Progenitor cell of endocrine pancreas (in vitro differentiated cells): ENCODE measurements at regions not wholly inside any gene's neighbourhood (a gene's known extent, or its start where the extent isn't known, plus 50 kb on each side); places are given as distances from the start of the nearest gene placed in this dataset.

Experiments used
- DNase-seq: peaks from one replicate; pipeline ENCODE4 v3.0.0; 2021; ENCODE audit warnings: low spot score; ENCODE audit not compliant: unreplicated experiment
- H3K27ac Mint-ChIP-seq: 2 replicates; pipeline ENCODE4 v1.8.0; 2021; ENCODE audit warnings: mild to moderate bottlenecking, moderate library complexity, mixed read lengths
- H3K27me3 Mint-ChIP-seq: 2 replicates; pipeline ENCODE4 v1.8.0; 2021; ENCODE audit warnings: mixed read lengths
- H3K36me3 Mint-ChIP-seq: 2 replicates; pipeline ENCODE4 v1.8.0; 2022; ENCODE audit warnings: mixed read lengths; ENCODE audit not compliant: insufficient read depth
- H3K4me1 Mint-ChIP-seq: 2 replicates; pipeline ENCODE4 v1.8.0; 2021; ENCODE audit warnings: low read depth, mixed read lengths
- H3K4me3 Mint-ChIP-seq: 2 replicates; pipeline ENCODE4 v1.8.0; 2021; ENCODE audit warnings: low read depth, mild to moderate bottlenecking, moderate library complexity, mixed read lengths
- H3K9me3 Mint-ChIP-seq: 2 replicates; pipeline ENCODE4 v1.8.0; 2021; ENCODE audit warnings: low read depth, mixed read lengths
- CTCF ChIP-seq: fragments of 200-600 bp; sonication (generic); IDR thresholded peaks from one replicate; pipeline ENCODE4 v1.5.0; 2021; ENCODE audit warnings: antibody characterized with exemption, mild to moderate bottlenecking; ENCODE audit not compliant: unreplicated experiment

- Mint-ChIP-seq H3K27me3 (peaks cover 38% of the 10 kb centered on the region), H3K4me1 (peaks cover 12% of the 10 kb centered on the region), H3K27ac (peak overlapping the region; percentile 60), H3K4me3 (no peak overlapping the region), H3K36me3 (no peaks in the 10 kb centered on the region), H3K9me3 (peaks cover 4% of the 10 kb centered on the region)
- no peak for TF ChIP-seq CTCF
- DNase-seq: no peak
These were observed 150.3 kb upstream of the RPL38 start for GRCh38 chr17:74052993-74053711.

DNA sequence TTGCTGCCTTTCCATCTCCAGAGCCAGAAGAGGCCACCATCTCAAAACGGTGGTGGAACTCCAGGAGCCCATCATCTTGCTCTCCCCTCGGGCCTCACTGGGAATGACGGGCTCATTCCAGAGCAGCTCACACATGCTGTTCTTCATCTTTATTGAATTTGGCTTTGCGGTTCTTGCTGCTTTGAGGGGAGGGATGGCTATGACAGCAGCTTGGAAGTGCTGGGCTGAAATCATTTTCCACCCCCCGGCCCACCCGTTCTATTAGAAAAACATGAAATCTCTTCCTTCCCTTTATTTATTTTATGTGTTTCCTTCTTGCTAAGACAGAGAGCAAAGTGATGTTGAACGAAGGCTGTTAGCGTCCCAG lies 149.8 kb upstream of the RPL38 start:
- peaks cover 4% of the 10 kb centered on the region for H3K9me3 Mint-ChIP-seq
- peak overlapping the region; percentile 60 for H3K27ac Mint-ChIP-seq
- TF ChIP-seq CTCF: no peak
- no peaks in the 10 kb centered on the region for H3K36me3 Mint-ChIP-seq
- peaks cover 34% of the 10 kb centered on the region for H3K27me3 Mint-ChIP-seq
- H3K4me1 Mint-ChIP-seq: peaks cover 13% of the 10 kb centered on the region
- no peak for DNase-seq
- no peak overlapping the region for H3K4me3 Mint-ChIP-seq

DNA sequence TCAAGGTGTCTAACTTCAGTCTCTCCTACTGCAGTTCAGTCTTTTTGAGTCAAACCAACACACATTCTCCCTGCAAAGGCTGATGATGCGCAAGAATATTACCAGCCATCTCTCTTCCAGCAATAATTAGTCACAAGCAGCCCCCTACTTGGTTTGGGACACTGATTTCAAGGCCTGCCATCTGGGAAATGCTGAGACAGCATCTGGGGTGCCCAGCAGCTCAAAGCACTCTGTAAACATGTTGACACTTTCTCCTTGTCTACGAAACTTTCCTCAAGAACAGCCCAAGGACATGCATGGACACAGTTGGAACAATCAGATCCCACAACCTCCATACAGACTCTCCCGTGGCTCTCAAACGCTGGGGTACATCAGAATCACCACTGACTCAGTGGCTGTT lies 149.2 kb upstream of the RPL38 start:
- Mint-ChIP-seq H3K4me3 (no peak overlapping the region), H3K27me3 (peaks cover 34% of the 10 kb centered on the region), H3K27ac (no peak overlapping the region), H3K4me1 (peaks cover 13% of the 10 kb centered on the region), H3K9me3 (peaks cover 4% of the 10 kb centered on the region), H3K36me3 (no peaks in the 10 kb centered on the region)
- no peak for TF ChIP-seq CTCF
- no peak for DNase-seq

DNA sequence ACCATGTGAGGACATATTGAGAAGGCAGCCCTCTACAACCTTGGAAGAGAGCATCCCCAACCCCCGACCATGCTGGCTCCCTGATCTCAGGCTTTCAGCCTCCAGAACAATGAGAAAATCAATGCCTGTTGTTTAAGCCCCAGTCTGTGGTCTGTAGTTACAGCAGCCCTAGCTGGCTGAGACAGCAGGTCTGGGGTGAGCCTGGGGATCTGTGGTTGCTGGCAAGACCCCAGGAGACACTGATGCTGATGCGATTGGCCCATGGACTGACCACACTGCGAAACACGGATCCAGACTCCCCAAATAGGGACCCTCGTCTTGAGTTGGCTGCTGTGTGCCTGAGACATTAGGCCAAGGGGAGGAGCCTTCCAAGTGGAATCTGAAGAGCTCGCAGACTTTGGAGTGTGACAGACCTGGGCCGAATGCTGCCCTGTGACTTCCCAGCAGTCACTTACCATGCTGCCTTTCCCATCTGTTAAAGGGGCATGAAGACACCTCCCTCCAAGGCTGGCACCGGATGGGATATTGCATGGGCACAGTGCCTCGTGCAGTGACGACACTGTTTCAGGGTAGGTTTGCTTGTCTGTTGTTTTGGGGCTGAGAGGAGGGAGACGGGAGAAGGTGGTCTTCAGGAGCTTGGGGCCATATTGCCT lies 147.8 kb upstream of the RPL38 start:
- no peak for TF ChIP-seq CTCF
- Mint-ChIP-seq H3K27me3 (peaks cover 28% of the 10 kb centered on the region), H3K4me3 (no peak overlapping the region), H3K36me3 (no peaks in the 10 kb centered on the region), H3K9me3 (peaks cover 4% of the 10 kb centered on the region), H3K4me1 (peaks cover 13% of the 10 kb centered on the region), H3K27ac (no peak overlapping the region)
- DNase-seq: no peak

GRCh38 chr17:74059479-74060240 lies 143.8 kb upstream of the RPL38 start:
- TF ChIP-seq CTCF: no peak
- peaks cover 7% of the 10 kb centered on the region for H3K27me3 Mint-ChIP-seq
- H3K27ac Mint-ChIP-seq: no peak overlapping the region
- no peak for DNase-seq
- H3K4me1 Mint-ChIP-seq: peaks cover 12% of the 10 kb centered on the region
- H3K36me3 Mint-ChIP-seq: no peaks in the 10 kb centered on the region
- no peak overlapping the region for H3K4me3 Mint-ChIP-seq
- peaks cover 4% of the 10 kb centered on the region for H3K9me3 Mint-ChIP-seq
